PC-9 (cell line): ENCODE measurements at regions not wholly inside any gene's neighbourhood (a gene's known extent, or its start where the extent isn't known, plus 50 kb on each side); places are given as distances from the start of the nearest gene placed in this dataset.

Source experiments
- BruUV-seq: library from RNA; stranded (reverse); fragments of 400-500 nt; replicated peaks from 2 replicates; lab custom pipeline; 2021; lab: Mats Ljungman, UMichigan
- CTCF ChIA-PET: fragments of 300-600 bp; sonication (Branson Sonifier 250); formaldehyde crosslinking; loops from one replicate; lab custom pipeline; 2022; ENCODE audit warnings: antibody characterized with exemption; lab: Charles Lee
- POLR2A ChIA-PET: fragments of 300-600 bp; sonication (Branson Sonifier 250); formaldehyde crosslinking; loops from one replicate; lab custom pipeline; 2022; ENCODE audit warnings: antibody characterized with exemption; ENCODE audit not compliant: unreplicated experiment; lab: Charles Lee
- DNase-seq, 2 experiments: peaks; one replicate each; pipeline versions ENCODE4 v3.0.0 to v3.0.0-alpha.2; 2015 to 2022; ENCODE audit warnings: mixed read lengths in 1 of 2
- H2AFZ ChIP-seq: fragments of 200-600 bp; sonication (generic); 2 replicates; pipeline ENCODE4 v1.8.1; 2017; ENCODE audit warnings: antibody characterized with exemption
- H3F3A ChIP-seq: fragments of 200-600 bp; sonication (generic); 2 replicates; pipeline ENCODE4 v1.8.1; 2017; ENCODE audit warnings: antibody characterized with exemption, mild to moderate bottlenecking, low read depth; ENCODE audit not compliant: insufficient read depth
- H3K27ac ChIP-seq: fragments of 200-600 bp; sonication (generic); 2 replicates; pipeline ENCODE4 v1.6.1; 2016; ENCODE audit warnings: mixed run types
- H3K27me3 ChIP-seq: fragments of 200-600 bp; sonication (generic); 2 replicates; pipeline ENCODE4 v1.6.1; 2016; ENCODE audit warnings: low read depth, mixed run types; ENCODE audit not compliant: insufficient read depth
- H3K36me3 ChIP-seq: fragments of 200-600 bp; sonication (generic); 2 replicates; pipeline ENCODE4 v1.6.1; 2016; ENCODE audit warnings: low read depth, mixed run types
- H3K4me1 ChIP-seq: fragments of 200-600 bp; sonication (generic); replicated peaks from 2 replicates; pipeline ENCODE4 v1.6.1; 2016; ENCODE audit warnings: mixed run types; ENCODE audit not compliant: insufficient read depth
- H3K4me2 ChIP-seq: fragments of 200-600 bp; sonication (generic); 2 replicates; pipeline ENCODE4 v1.6.1; 2017; ENCODE audit warnings: mixed run types
- H3K4me3 ChIP-seq: fragments of 200-600 bp; sonication (generic); 2 replicates; pipeline ENCODE4 v1.6.1; 2016; ENCODE audit warnings: mixed run types
- H3K79me2 ChIP-seq: fragments of 200-600 bp; sonication (generic); 2 replicates; pipeline ENCODE4 v1.6.1; 2017; ENCODE audit warnings: low read depth, mixed run types
- H3K9me2 ChIP-seq: fragments of 200-600 bp; sonication (generic); 2 replicates; pipeline ENCODE4 v1.8.1; 2017; ENCODE audit warnings: mild to moderate bottlenecking; ENCODE audit not compliant: insufficient read depth
- H3K9me3 ChIP-seq: fragments of 200-600 bp; sonication (generic); 2 replicates; pipeline ENCODE4 v1.8.1; 2016; ENCODE audit warnings: low read depth; ENCODE audit not compliant: insufficient read depth
- H4K20me1 ChIP-seq: fragments of 200-600 bp; sonication (generic); 2 replicates; pipeline ENCODE4 v1.8.1; 2017; ENCODE audit not compliant: insufficient read depth
- CTCF ChIP-seq: fragments of 200-600 bp; sonication (generic); conservative IDR thresholded peaks from 2 replicates; pipeline ENCODE4 v1.6.1; 2017; ENCODE audit warnings: mixed run types, antibody characterized with exemption, mild to moderate bottlenecking, moderate library complexity
- EZH2 ChIP-seq: fragments of 200-600 bp; sonication (generic); IDR thresholded peaks from 2 replicates; pipeline ENCODE4 v1.8.0; 2017; ENCODE audit warnings: antibody characterized with exemption, low read depth
- intact Hi-C: fragments of 100-400 bp; cut with micrococcal nuclease; formaldehyde crosslinking; loops from one replicate; pipeline ENCODE4 v1.10.0; 2022; ENCODE audit not compliant: unreplicated experiment

- peak in 1 of 2 experiments; percentile 39 for DNase-seq
- H3K4me1 ChIP-seq, result no peaks in the 10 kb centered on the region
- H2AFZ ChIP-seq, result 0 out of 2 replicates have a peak overlapping the region, but pooled peaks have one; percentile 14
- peaks cover 4% of the 10 kb centered on the region for H3K9me3 ChIP-seq
- no peak overlapping the region for H3K27ac ChIP-seq
- POLR2A ChIA-PET, result no interaction called here
- H3K9me2 ChIP-seq, result no peaks in the 10 kb centered on the region; the same call in 1 of the 2 replicates
- intact Hi-C loops, result no loop called here
- H3K79me2 ChIP-seq, result no peaks in the 10 kb centered on the region
- H3K4me3 ChIP-seq, result no peak overlapping the region
- H3K4me2 ChIP-seq, result no peak overlapping the region
- no peak for TF ChIP-seq CTCF
- no peak for TF ChIP-seq EZH2
- no peaks in the 10 kb centered on the region for H3F3A ChIP-seq
- no peaks in the 10 kb centered on the region for H3K27me3 ChIP-seq
- CTCF ChIA-PET, result no interaction called here
- no TSS peak for BruUV-seq
- no peaks in the 10 kb centered on the region for H4K20me1 ChIP-seq
- no peaks in the 10 kb centered on the region for H3K36me3 ChIP-seq
Observed at GRCh38 chr4:124018383-124019317, 622.1 kb downstream of the SPRY1 start.

GRCh38 chr4:124019749-124020549 lies 623.4 kb downstream of the SPRY1 start:
- intact Hi-C loops, result no loop called here
- H3K36me3 ChIP-seq, result no peaks in the 10 kb centered on the region
- H3K4me1 ChIP-seq, result no peaks in the 10 kb centered on the region
- CTCF ChIA-PET, result no interaction called here
- H3K4me2 ChIP-seq, result no peak overlapping the region
- no peaks in the 10 kb centered on the region for H3F3A ChIP-seq
- no peak for DNase-seq
- BruUV-seq, result no TSS peak
- H2AFZ ChIP-seq, result no peak overlapping the region
- no peak overlapping the region for H3K4me3 ChIP-seq
- H4K20me1 ChIP-seq, result no peaks in the 10 kb centered on the region
- POLR2A ChIA-PET, result no interaction called here
- H3K79me2 ChIP-seq, result no peaks in the 10 kb centered on the region
- no peak overlapping the region for H3K27ac ChIP-seq
- no peak for TF ChIP-seq CTCF
- no peak for TF ChIP-seq EZH2
- no peaks in the 10 kb centered on the region; the same call in 1 of the 2 replicates for H3K9me2 ChIP-seq
- H3K27me3 ChIP-seq, result no peaks in the 10 kb centered on the region
- H3K9me3 ChIP-seq, result peaks cover 3% of the 10 kb centered on the region

GRCh38 chr4:124025000-124025399 lies 628.4 kb downstream of the SPRY1 start:
- intact Hi-C loops, result no loop called here
- no TSS peak for BruUV-seq
- no peaks in the 10 kb centered on the region for H3K4me1 ChIP-seq
- H3F3A ChIP-seq, result no peaks in the 10 kb centered on the region
- no peaks in the 10 kb centered on the region for H3K27me3 ChIP-seq
- TF ChIP-seq CTCF (no peak), EZH2 (no peak)
- peak overlapping the region; percentile 50; the same call in 1 of the 2 replicates for H2AFZ ChIP-seq
- peaks cover 3% of the 10 kb centered on the region for H3K9me3 ChIP-seq
- ChIA-PET CTCF (no interaction called here), POLR2A (no interaction called here)
- no peaks in the 10 kb centered on the region for H4K20me1 ChIP-seq
- H3K27ac ChIP-seq, result no peak overlapping the region
- DNase-seq, result no peak
- no peaks in the 10 kb centered on the region for H3K9me2 ChIP-seq
- H3K4me3 ChIP-seq, result no peak overlapping the region
- H3K36me3 ChIP-seq, result no peaks in the 10 kb centered on the region
- no peak overlapping the region for H3K4me2 ChIP-seq
- no peaks in the 10 kb centered on the region for H3K79me2 ChIP-seq
